ENCODE measurements at regions not wholly inside any gene's neighbourhood (a gene's known extent, or its start where the extent isn't known, plus 50 kb on each side); places are given as distances from the start of the nearest gene placed in this dataset.
A peak's percentile ranks its signal among the peaks of the same experiment; 100 is the strongest.
"Not testable (repeated sequence)": the region's sequence is repeated elsewhere in the genome, so short reads cannot be mapped to it uniquely, and the experiment has no call there.

DNA sequence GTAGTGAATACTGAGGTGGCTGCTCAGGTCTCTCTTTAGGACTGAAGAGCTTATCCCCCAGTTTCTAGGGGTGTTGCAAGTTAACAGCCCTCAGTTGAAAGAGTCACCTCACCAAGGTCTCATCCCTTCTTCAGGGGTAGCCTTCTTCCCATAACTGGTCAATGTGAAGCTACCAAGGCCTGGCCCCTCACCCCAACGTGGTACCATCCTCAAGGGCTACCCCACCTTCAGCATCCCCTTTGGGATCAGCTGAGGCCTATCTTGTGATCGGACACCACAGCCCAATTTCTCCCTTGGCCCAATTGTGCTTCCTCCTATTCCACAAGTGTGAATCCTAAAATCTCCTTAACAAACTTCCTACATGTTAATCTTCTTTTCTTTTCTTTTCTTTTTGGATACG lies 289.5 kb upstream of the MKLN1 start:
- TF ChIP-seq SPI1 (IDR thresholded peaks at IDR 0.05; ENCODE audit: low read depth, low read length), result no peak
- peak; percentile 37; the same call in 1 of the 2 replicates for TF ChIP-seq POLR2A (IDR thresholded peaks at IDR 0.05; ENCODE audit: low read depth, low read length)
- TF ChIP-seq POLR2AphosphoS5 (IDR thresholded peaks at IDR 0.05; ENCODE audit: low read depth, low read length), result peak; percentile 63; the same call in 1 of the 2 replicates
- no peak for TF ChIP-seq POU2F2 (IDR thresholded peaks at IDR 0.05; ENCODE audit: low read depth, low read length)
- DNase-seq (ENCODE audit: insufficient read length, low spot score) (no peak), FAIRE-seq (no peak)

- DNase-seq (ENCODE audit: insufficient read length, low spot score), result no peak
- FAIRE-seq, result no peak
- TF ChIP-seq POLR2AphosphoS5 (IDR thresholded peaks at IDR 0.05; ENCODE audit: low read depth, low read length), result no peak
- no peak for TF ChIP-seq POLR2A (IDR thresholded peaks at IDR 0.05; ENCODE audit: low read depth, low read length)
- TF ChIP-seq POU2F2 (IDR thresholded peaks at IDR 0.05; ENCODE audit: low read depth, low read length), result no peak
- peak; percentile 77 for TF ChIP-seq SPI1 (IDR thresholded peaks at IDR 0.05; ENCODE audit: low read depth, low read length)
These were observed 288.3 kb upstream of the MKLN1 start for GRCh38 chr7:131039355-131039762.

DNA sequence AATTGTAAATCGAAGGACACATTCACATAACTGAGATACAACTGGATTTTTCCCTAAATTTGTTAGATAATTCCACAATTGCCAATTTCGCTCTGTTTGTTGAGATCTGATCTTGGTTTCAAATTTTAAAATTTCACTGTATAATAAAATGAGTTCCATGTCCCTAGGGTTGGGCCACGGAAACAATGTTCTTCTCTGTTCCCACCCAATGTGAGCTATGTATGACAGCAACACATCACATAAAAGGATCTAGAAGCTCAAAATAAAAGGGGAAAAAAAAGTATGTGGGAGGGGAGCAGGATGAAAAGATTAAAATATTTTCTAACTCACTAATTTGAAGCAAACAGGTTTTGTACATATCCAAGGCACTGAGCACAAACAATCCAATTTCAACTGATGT lies 287.8 kb upstream of the MKLN1 start:
- no peak for FAIRE-seq
- DNase-seq (ENCODE audit: insufficient read length, low spot score), result no peak
- TF ChIP-seq SPI1 (IDR thresholded peaks at IDR 0.05; ENCODE audit: low read depth, low read length) (no peak), TAF1 (IDR thresholded peaks at IDR 0.05; ENCODE audit: low read depth, low read length) (no peak), POLR2AphosphoS5 (IDR thresholded peaks at IDR 0.05; ENCODE audit: low read depth, low read length) (no peak), POU2F2 (IDR thresholded peaks at IDR 0.05; ENCODE audit: low read depth, low read length) (no peak), PAX5 (IDR thresholded peaks at IDR 0.05; ENCODE audit: insufficient read depth, low read length, severe bottlenecking) (no peak), POLR2A (IDR thresholded peaks at IDR 0.05; ENCODE audit: low read depth, low read length) (no peak)

DNA sequence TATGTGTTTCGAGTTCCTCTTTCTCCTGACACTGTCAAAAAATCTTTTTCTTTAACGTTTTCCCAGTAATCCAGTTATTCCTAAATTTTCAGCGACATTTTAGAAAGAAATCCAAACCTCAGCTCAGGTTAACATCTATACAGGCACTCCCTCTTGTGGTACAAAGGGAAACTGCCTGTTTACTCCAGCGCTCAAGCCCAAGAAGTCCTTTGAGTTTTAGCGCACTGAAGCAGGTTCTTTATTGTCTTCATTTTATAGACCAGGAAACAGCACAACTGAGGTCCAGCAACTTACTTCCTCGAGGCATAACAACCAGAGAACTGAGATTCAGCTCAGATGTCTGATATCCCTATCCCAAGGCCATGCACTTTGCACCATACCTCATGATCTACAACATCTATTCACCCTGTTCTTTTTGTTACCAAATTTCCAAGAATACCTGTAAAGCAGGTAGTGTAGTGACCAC lies 287.2 kb upstream of the MKLN1 start:
- peak; percentile 66 for FAIRE-seq
- TF ChIP-seq PAX5 (IDR thresholded peaks at IDR 0.05; ENCODE audit: insufficient read depth, low read length, severe bottlenecking), result no peak
- no peak for TF ChIP-seq POU2F2 (IDR thresholded peaks at IDR 0.05; ENCODE audit: low read depth, low read length)
- TF ChIP-seq SPI1 (IDR thresholded peaks at IDR 0.05; ENCODE audit: low read depth, low read length), result no peak
- peak; percentile 33; the same call in 1 of the 2 replicates for TF ChIP-seq POLR2A (IDR thresholded peaks at IDR 0.05; ENCODE audit: low read depth, low read length)
- 0 out of 2 replicates have a peak, but pooled peaks have one; percentile 24 for TF ChIP-seq POLR2AphosphoS5 (IDR thresholded peaks at IDR 0.05; ENCODE audit: low read depth, low read length)
- DNase-seq (ENCODE audit: insufficient read length, low spot score), result peak; percentile 32

- DNase-seq (ENCODE audit: insufficient read length, low spot score); FAIRE-seq: not testable (repeated sequence)
These were observed 286.5 kb upstream of the MKLN1 start for GRCh38 chr7:131041012-131041695.

GRCh38 chr7:131042269-131043160 lies 285.2 kb upstream of the MKLN1 start:
- FAIRE-seq, result no peak
- DNase-seq (ENCODE audit: insufficient read length, low spot score), result no peak
- TF ChIP-seq POLR2AphosphoS5 (IDR thresholded peaks at IDR 0.05; ENCODE audit: low read depth, low read length) (no peak), SPI1 (IDR thresholded peaks at IDR 0.05; ENCODE audit: low read depth, low read length) (no peak), PAX5 (IDR thresholded peaks at IDR 0.05; ENCODE audit: insufficient read depth, low read length, severe bottlenecking) (no peak), TAF1 (IDR thresholded peaks at IDR 0.05; ENCODE audit: low read depth, low read length) (no peak), POU2F2 (IDR thresholded peaks at IDR 0.05; ENCODE audit: low read depth, low read length) (no peak), POLR2A (IDR thresholded peaks at IDR 0.05; ENCODE audit: low read depth, low read length) (no peak)

- no peak for TF ChIP-seq TAF1 (IDR thresholded peaks at IDR 0.05; ENCODE audit: low read depth, low read length)
- no peak for TF ChIP-seq PAX5 (IDR thresholded peaks at IDR 0.05; ENCODE audit: insufficient read depth, low read length, severe bottlenecking)
- no peak for TF ChIP-seq SPI1 (IDR thresholded peaks at IDR 0.05; ENCODE audit: low read depth, low read length)
- no peak for DNase-seq (ENCODE audit: insufficient read length, low spot score)
- peak; percentile 54 for FAIRE-seq
These were observed 282.1 kb upstream of the MKLN1 start for GRCh38 chr7:131045526-131045925.

DNA sequence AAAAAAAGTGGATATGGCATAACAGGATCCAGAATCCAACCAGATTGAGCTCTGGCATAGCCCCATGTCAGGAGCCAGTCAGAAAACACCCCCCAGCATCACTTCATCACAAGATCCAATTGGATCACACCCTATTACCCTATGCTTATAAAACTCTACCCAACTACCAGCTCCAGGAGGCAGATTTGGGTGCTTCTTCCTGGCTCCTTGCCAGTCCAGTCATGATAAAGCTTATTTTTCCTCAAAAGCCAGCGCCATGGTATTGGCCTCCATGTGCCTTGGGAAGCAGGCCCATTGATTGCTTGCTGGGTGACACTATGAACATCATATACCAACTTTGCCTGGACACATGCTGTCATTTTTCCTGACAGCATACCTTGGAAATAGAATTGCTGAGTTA lies 281.4 kb upstream of the MKLN1 start:
- FAIRE-seq, result no peak
- TF ChIP-seq POLR2AphosphoS5 (IDR thresholded peaks at IDR 0.05; ENCODE audit: low read depth, low read length), result no peak
- no peak for TF ChIP-seq TAF1 (IDR thresholded peaks at IDR 0.05; ENCODE audit: low read depth, low read length)
- TF ChIP-seq POLR2A (IDR thresholded peaks at IDR 0.05; ENCODE audit: low read depth, low read length), result no peak
- no peak for TF ChIP-seq POU2F2 (IDR thresholded peaks at IDR 0.05; ENCODE audit: low read depth, low read length)
- no peak for TF ChIP-seq PAX5 (IDR thresholded peaks at IDR 0.05; ENCODE audit: insufficient read depth, low read length, severe bottlenecking)
- no peak for TF ChIP-seq SPI1 (IDR thresholded peaks at IDR 0.05; ENCODE audit: low read depth, low read length)
- no peak for DNase-seq (ENCODE audit: insufficient read length, low spot score)

DNA sequence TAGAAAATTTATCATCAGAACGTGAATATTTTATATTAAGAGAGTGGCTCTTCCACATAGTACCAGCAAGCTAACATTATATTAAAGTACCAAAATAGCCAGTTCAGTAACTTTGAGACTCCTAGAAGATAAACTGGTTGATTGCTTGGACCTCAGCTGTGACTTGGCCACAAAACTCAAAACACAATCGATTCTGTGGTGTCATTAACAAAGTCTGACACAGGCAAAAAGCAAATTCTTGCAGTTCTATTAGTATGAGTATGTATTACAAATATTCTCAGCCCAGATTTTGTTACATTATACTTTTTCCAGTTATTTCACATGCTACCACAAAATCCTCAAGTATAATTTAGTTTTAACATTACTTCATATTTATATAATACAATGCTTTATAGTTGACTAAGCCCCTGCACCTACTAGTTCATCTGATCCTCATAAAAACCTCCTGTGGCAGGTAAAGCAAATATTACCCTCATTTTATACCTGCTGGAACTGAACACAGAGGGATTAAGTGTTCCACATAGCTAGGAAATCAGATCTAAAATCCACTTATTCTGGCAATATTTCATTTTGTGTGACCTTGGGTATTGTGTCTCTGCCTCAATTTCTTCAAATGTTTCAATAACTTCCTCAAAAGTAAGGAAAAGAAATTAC lies 279.9 kb upstream of the MKLN1 start:
- FAIRE-seq (no peak), DNase-seq (ENCODE audit: insufficient read length, low spot score) (no peak)
- no peak for TF ChIP-seq POU2F2 (IDR thresholded peaks at IDR 0.05; ENCODE audit: low read depth, low read length)
- TF ChIP-seq POLR2AphosphoS5 (IDR thresholded peaks at IDR 0.05; ENCODE audit: low read depth, low read length), result no peak
- no peak for TF ChIP-seq SPI1 (IDR thresholded peaks at IDR 0.05; ENCODE audit: low read depth, low read length)
- no peak for TF ChIP-seq TAF1 (IDR thresholded peaks at IDR 0.05; ENCODE audit: low read depth, low read length)
- TF ChIP-seq PAX5 (IDR thresholded peaks at IDR 0.05; ENCODE audit: insufficient read depth, low read length, severe bottlenecking), result no peak
- TF ChIP-seq POLR2A (IDR thresholded peaks at IDR 0.05; ENCODE audit: low read depth, low read length), result no peak
